Activated CD8-positive, alpha-beta memory T cell treated with anti-CD3 and anti-CD28 coated beads for 48 hours (primary cell): ENCODE measurements at regions not wholly inside any gene's neighbourhood (a gene's known extent, or its start where the extent isn't known, plus 50 kb on each side); places are given as distances from the start of the nearest gene placed in this dataset.
A peak's percentile ranks its signal among the peaks of the same experiment; 100 is the strongest.

ENCODE experiments used
- DNase-seq, 3 experiments: peaks; one replicate each; pipeline ENCODE4 v3.0.0-alpha.2; 2020; ENCODE audit warnings: low read depth in 2 of 3, low spot score in 2 of 3

GRCh38 chr6:25010902-25011625, 75.3 kb upstream of the RIPOR2 start:
- no peak for DNase-seq

DNA sequence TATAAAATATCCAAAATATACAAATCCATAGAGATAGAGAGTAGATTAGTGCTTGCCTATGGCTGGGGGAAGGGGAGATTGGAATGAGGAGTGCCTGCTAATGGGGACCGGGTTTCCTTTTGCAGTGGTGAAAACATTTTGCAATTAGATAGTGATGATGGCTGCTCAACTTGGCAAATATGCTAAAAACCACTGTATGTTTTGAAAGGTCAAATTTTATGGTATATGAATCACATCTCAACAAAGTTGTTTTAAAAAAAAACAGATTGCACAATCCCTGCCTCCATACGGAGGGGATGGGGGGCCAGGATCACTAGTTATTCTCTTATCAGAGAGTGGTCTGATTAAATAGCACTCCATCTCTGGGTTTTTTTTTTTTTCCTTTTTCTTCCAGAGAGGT, 76.9 kb upstream of the RIPOR2 start:
- DNase-seq = no peak

DNA sequence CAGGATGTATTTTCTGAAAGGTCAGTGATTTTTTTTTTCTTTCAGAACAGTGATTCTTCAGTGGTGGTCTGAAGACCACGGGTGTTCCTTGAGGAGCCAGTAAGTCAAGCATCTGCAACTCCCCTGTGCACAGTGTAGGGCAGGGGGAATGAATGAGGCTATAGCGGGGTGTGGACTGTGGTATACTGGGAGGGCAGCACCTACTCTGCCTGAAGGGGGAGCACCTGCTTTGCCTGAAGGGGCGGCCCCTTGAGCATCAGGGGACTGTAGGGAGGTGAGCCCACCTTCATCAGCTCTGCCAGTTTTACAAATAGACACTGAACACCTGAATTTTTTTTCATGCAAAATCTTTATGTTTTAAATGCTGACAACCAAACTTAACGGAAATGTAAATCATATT, 77.5 kb upstream of the RIPOR2 start:
- DNase-seq = no peak

DNA sequence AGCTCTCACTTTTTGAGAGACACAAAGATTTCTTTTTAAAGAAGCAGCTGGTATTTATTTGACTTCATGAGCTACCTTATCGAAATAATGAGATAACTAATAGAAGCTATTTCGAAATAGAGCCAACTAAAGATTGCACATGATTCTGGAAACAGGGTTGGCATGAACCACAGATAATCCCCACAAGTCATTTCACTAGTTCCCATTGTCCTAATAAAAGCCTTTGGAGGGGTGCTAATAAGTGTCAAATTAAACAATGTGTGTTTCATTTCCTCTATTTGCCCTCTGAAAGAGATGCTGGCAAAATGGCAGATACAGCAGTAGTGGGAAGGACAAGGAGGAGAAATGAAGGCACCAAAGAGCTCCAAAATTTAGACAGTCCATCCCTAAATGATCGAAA, 78.6 kb upstream of the RIPOR2 start:
- no peak for DNase-seq

DNA sequence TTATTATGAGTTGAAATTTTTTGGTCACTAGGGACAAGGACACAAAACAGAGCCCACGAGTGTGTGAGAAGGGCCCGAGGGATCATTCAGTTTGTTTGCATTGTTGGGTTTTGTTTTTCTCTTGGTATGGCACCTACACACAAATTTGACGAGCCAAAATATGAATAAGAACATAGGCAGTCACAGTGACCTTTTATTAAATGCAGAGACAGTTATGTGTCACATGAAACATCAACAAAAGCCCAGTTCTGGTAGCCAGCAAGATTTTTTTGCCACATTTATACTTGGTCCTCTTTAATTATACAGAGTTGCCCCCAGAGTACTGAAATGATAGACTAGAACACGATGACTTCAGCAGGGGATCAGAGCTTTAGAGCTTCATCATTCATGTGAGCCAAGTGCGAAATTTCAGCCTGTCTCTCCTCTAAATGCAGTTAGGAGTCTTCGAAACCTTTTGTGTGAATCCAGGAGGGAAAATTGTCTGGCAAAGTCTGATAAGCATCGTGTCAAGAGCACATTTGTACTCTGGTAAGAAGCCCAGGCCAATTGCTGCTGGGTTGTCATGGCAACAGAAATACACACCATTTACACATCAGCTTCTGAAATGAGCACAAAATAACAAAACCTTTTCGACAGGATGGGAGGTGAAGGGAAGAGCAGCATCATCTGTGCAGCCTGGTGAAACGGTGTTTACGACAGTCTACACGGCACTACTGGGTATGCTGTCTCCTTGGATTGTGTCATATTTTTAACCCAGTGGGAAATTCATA, 79.2 kb upstream of the RIPOR2 start:
- no peak for DNase-seq

DNA sequence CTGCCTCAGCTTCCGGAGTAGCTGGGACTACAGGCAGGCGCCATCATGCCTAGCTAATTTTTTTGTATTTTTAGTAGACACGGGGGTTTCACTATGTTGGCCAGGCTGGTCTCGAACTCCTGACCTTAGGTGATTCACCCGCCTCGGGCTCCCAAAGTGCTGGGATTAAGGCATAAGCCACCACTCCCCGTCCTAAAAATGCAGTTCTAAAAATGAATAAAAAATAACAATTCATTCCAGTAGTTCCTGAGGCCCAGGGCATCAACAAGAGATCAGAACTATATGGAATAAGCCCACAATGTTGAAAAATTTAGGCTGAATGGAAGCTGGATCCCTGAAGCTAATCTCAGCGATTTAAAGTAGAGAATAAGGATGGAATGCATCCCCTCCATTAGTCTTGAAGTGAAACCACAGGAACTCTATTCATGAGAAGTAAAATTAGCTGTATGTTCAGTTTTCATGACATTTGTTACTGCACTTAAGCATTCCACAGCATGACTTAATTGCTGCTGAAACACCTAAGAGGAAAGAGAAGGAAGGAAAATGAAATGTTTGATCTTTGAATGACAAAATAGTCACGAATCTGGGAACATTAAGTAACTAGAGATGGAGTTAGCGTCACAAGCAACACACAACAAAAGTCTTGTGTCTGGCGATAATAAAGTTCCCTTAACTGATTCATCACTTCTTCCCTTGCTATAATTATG, 80.4 kb upstream of the RIPOR2 start:
- no peak for DNase-seq

DNA sequence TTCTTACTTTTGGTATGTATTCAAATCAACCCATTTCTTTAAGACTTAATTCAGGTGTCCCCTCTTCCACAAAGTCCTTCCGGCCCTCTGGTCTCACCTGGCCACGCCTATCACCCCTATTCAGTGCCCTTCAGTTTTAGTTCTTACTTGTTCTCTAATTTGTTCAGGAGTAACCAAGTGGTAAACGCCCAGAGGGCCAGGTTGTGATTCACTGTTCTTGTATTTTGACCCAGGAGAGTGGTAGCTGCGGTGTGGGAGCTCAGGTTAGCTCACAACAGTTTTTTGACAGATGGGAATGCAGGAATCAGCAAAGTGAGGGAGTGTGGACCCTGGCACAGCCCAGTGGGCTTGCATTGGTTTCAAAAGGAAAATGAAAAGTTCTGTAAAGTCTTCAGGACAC, 81.7 kb upstream of the RIPOR2 start:
- DNase-seq = no peak

DNA sequence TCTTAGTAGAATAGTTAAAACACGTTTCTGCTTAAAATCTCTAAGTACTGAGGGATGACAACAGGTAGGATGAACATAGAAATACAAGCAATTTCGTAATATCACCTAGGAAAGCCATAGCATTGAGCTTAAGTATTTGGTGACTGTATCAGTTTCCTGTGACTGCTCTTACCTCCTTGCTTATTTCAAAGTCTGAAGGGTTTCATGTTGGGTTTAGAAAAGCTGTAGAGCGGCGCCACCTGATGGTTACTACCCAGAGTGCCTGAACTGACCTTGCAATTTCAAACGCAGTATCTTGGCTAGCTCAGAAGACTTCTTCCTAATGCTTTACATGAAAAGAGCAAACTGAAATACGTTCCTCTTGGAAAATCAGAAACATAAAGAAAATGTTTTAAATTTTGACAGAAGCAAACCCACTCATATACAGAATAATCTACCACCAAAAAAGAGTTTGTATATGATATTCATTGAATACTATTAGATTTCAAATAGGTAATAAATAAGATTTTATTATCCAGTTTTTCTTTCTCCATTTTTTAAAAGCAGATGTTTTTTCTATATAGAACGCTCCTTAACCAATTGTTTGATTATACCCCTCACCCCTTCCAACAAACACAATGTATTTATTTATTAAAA, 82.3 kb upstream of the RIPOR2 start:
- DNase-seq = no peak

- DNase-seq = no peak
Observed at GRCh38 chr6:25018568-25018954, 82.8 kb upstream of the RIPOR2 start.

DNA sequence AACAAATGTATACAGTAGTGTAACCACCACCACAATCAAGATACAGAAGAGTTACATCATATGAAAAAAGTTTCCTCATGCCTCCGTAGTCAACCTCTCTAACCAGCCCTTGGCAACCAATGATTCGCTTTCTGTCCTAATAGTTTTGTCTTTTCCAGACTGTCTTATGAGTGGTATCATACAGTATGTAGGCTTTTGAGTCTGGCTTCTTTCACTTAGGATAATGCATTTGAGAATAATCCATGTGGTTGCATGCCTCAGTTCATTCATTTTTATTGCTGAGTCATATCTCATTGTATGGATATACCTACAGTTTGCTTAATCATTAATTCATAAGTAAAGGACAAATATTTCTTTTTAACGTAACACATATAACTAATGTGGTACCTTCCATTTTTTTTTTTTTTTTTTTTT, 86.4 kb upstream of the RIPOR2 start:
- DNase-seq = no peak

DNA sequence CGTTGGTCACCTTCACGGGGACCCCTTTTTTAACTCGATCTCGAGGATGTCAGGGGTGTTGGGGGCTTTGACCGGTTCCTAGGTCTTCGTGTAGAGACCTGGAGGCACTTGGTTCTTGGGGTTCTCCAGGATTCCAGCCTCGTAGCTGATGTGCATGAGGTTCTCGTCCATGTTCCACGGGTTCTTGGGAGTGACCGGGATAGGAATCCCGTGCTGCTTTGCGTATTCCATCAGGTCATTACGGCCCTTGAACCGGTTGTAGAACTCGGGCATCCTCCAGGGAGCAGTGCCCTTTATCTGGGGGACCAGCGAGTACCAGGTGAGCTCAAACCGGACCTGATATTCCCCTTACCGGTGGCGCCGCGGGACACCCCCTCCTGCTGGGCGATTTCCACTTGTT, 88.0 kb upstream of the RIPOR2 start:
- no peak for DNase-seq

- DNase-seq = no peak
Observed at GRCh38 chr6:25024821-25025220, 89.1 kb upstream of the RIPOR2 start.

GRCh38 chr6:25025248-25025918, 89.6 kb upstream of the RIPOR2 start:
- no peak for DNase-seq

DNA sequence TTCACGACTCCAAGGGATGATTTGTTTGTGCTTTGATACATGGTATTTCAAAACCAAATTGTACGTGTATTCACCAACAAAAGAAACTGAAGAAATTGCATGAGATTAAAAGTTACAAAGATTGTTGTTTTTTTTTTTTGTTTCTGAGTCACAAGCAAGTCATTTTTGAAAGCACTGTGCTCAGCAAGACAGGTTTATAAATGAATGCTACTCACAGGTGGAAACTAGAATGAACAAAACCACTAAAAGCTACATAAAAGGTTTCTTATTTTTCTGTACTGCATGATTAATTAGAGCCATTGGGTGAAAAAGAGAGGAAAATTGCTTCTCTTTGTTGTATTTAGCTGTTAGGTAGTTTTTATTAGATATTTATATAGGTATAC, 90.2 kb upstream of the RIPOR2 start:
- no peak for DNase-seq

DNA sequence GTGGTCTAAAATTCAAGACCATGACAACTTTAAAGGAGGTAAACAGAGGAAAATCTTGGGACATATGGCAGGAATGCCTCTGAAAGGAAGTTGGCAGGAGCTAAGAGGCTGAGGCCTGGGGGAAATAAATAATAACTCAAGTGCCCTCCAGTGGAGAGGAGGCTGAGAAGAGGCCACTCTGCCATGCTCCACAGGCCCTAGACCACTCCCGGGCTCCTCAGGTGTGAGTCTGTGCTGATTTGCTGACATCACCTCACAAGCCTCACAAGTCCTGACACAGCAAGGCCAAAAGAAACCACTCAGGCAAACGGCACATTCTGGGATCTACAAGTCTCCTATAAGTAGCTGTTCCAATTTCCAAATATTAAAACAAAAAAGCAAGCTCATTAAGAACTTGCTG, 91.0 kb upstream of the RIPOR2 start:
- no peak for DNase-seq

DNA sequence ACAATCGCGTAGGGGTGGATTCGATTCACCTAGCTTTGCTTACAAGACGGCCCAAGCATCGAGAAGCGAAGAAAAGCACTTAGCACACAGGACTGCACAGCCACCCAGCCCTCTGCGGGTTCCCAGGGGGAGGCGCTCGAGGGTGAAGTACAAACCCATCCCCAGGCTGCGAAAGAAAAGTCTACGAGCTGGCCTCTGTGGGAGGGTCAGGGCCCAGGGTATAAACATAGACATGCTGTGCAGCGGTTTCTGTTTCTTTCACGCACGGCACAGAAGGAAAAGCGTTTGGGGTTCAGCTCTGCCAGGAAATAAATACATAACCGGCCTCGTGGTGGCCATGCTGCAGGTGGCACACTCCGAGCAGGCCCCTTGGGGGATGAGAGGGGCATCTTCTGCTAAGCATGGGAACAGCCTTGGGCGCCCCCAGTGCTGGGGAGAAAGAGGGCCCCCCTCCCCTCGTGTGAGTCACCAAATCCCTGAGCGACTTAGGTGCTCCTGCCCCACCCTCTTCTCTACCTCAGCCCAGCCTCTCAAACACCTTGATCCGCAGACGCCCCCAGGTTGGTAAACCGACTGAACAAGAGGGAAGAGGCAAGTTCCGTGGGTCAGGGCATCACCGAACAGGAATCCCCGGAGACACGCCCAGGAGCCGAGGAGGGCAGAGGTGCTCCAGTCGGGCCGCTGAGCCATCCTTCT, 91.6 kb upstream of the RIPOR2 start:
- peak in 1 of 3 experiments; percentile 45 for DNase-seq

DNA sequence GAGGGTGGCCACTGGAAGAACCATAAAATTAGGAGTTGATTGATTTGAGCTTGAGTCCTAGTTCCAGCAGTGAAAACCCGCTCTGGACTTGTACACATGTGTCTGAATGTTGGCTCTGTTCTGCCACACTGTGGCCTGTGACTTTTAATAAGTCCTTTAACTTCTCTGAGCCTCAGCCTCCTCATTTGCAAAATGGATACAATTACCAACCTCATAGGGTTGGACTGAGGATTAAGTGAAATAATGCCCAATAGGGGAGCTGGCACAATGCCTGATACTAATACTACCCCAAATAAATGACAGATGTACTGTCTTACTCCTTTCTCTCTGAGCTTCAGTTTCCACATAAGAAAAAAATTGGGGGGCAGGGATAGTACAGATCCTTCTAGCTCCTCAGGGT, 92.6 kb upstream of the RIPOR2 start:
- no peak for DNase-seq

GRCh38 chr6:25032934-25033333, 97.2 kb upstream of the RIPOR2 start:
- no peak for DNase-seq

DNA sequence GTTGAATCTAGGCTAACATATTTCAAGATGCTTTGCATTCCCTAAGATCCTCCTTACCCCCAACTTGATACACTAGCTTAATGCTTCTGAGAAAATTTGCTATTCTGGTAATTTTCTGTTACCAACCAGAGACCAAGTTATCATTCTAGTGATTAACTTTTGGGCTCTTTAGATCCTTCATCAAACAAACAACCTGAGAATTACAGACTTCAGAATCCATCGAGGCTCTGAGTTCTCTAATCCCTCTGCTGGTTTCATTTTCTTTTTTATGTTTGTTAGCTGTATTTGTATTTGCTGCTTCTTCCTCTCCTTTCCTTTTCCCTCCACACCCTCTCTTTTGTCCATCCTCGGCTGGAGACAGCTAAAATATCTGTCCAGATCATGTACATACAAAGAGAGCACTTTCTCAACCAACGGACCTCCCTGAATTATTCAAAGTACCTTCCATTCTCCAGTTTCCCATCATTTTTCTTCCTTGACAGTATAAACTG, 98.7 kb upstream of the RIPOR2 start:
- DNase-seq = no peak

DNA sequence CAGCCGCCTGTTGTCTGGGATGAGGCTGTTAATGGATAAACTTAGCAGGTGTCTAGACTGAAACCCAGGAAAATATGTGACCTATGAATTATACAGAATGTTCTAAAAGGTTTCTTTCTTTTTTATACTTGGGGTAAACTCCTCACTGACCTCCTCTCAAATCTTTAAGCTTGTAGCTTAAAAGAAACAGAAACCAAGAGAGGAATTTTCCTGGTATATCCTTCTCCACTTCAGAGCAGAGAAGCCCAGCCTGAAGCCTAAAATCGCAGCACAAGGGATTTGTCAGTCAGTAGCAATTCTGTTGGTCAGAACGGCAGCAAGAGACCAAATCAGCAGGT, 99.4 kb upstream of the RIPOR2 start:
- no peak for DNase-seq
